GM21737 (cell line): ENCODE measurements at regions not wholly inside any gene's neighbourhood (a gene's known extent, or its start where the extent isn't known, plus 50 kb on each side); places are given as distances from the start of the nearest gene placed in this dataset.

ENCODE experiments used
- ATAC-seq: cut with Tn5 transposase; IDR thresholded peaks from one replicate; pipeline ENCODE4 v1.9.1; 2021; ENCODE audit warnings: mild to moderate bottlenecking, moderate library complexity; ENCODE audit not compliant: unreplicated experiment

- no peak for ATAC-seq
Observed at GRCh38 chr10:128934492-128934891, 532.5 kb upstream of the MGMT start.

GRCh38 chr10:128936392-128936791, 530.6 kb upstream of the MGMT start:
- no peak for ATAC-seq

- no peak for ATAC-seq
Observed at GRCh38 chr10:128938558-128938957, 528.5 kb upstream of the MGMT start.

- no peak for ATAC-seq
Observed at GRCh38 chr10:128940081-128940480, 527.0 kb upstream of the MGMT start.

GRCh38 chr10:128943111-128943510, 523.9 kb upstream of the MGMT start:
- no peak for ATAC-seq

- no peak for ATAC-seq
Observed at GRCh38 chr10:128945398-128945797, 521.6 kb upstream of the MGMT start.

- ATAC-seq: no peak
Observed at GRCh38 chr10:128950159-128950915, 516.7 kb upstream of the MGMT start.

GRCh38 chr10:128950916-128951275, 516.1 kb upstream of the MGMT start:
- no peak for ATAC-seq

- no peak for ATAC-seq
Observed at GRCh38 chr10:128952856-128953255, 514.2 kb upstream of the MGMT start.

- ATAC-seq: no peak
Observed at GRCh38 chr10:128956149-128956548, 510.9 kb upstream of the MGMT start.

- ATAC-seq: no peak
Observed at GRCh38 chr10:128957221-128957620, 509.8 kb upstream of the MGMT start.

- no peak for ATAC-seq
Observed at GRCh38 chr10:128958834-128959690, 508.0 kb upstream of the MGMT start.

GRCh38 chr10:128959746-128960145, 507.3 kb upstream of the MGMT start:
- no peak for ATAC-seq

- no peak for ATAC-seq
Observed at GRCh38 chr10:128960517-128960916, 506.5 kb upstream of the MGMT start.

GRCh38 chr10:128962182-128962581, 504.9 kb upstream of the MGMT start:
- ATAC-seq: no peak

- no peak for ATAC-seq
Observed at GRCh38 chr10:128963211-128964099, 503.6 kb upstream of the MGMT start.

- ATAC-seq: no peak
Observed at GRCh38 chr10:128964100-128964403, 503.0 kb upstream of the MGMT start.

- no peak for ATAC-seq
Observed at GRCh38 chr10:128967980-128968756, 498.9 kb upstream of the MGMT start.

GRCh38 chr10:128969551-128969950, 497.5 kb upstream of the MGMT start:
- ATAC-seq: no peak

GRCh38 chr10:128971374-128972035, 495.5 kb upstream of the MGMT start:
- no peak for ATAC-seq
